ENCODE measurements at regions not wholly inside any gene's neighbourhood (a gene's known extent, or its start where the extent isn't known, plus 50 kb on each side); places are given as distances from the start of the nearest gene placed in this dataset.

DNA sequence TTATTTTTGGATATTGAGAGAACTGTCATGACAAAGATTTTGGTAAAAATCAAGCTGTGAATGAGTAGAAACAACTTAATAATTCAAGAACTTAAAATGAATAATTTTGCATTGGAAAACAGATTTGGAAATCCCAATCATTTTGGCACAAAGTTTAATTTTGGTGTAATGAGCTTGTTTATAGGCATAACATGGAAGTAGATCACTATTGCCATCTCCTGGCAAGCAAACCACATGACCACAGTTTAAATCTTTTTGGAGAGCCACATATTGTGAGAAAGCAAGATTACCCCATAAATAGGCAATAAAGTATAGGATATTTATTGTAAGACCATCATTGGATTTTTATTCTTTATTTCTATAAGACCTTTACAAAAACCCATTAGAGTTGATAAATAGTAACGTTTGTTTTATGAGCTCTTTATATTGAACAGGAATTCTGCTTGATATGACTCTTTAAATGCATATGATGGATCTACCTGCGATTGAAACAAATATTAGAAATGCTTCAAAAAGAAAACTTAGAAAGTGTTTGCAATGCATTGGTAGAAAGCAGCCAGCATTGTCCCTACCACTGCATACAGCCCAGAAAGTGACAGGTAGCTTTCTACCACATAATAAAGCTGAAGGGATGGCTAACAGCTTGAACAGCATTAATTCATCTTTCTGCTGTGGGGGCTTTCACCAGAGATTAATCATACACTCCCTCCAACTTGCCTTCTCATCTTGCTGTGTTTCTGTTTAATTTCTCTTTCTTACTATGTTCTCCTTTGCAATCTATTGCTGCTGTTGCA lies 766.8 kb downstream of the TBL1XR1 start:
- no peak for DNase-seq (ENCODE audit: low read depth)

GRCh38 chr3:176428552-176428951 lies 768.7 kb downstream of the TBL1XR1 start:
- no peak for DNase-seq (ENCODE audit: low read depth)

GRCh38 chr3:176426371-176426770 lies 770.9 kb downstream of the TBL1XR1 start:
- no peak for DNase-seq (ENCODE audit: low read depth)

DNA sequence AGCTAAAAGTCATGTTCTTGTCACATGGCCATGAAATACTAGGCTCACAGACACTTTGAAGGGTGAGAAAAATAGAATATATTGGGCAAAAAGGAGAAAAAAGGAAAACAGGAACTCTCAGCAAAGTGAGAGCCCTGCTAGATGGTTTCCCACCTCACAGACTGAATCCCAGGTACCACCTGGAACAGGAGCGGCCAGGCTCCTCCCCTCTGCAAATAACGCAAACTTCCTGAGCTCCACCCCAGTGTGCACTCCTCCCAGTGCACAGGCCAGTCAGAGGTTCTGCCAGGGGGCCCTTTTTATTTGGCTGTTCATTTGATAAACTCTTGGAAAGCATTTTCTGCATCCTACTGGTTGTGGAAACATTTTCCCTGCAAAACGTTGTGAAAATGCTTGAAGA lies 780.4 kb downstream of the TBL1XR1 start:
- DNase-seq (ENCODE audit: low read depth) = no peak

- DNase-seq (ENCODE audit: low read depth) = no peak
These were observed 781.5 kb downstream of the TBL1XR1 start for GRCh38 chr3:176415661-176416295.

DNA sequence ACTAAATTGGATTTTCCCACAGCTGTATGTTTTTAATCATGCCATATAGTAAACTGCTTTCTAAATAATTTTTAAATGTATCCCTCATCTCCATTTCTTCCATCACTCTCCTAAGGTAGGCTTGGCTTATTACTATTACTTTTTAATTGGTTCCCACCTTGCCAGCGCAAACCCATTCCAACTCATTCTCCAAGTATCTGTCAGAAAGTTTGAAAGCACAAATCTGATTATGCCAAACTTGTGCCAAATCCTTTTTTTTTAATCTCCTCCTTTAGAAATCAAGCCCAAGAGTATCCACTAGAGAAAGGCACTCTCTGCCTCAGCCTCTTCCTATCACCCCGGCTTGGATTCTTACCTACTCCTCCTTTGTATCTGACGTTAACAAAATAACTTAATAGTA lies 784.5 kb downstream of the TBL1XR1 start:
- DNase-seq (ENCODE audit: low read depth) = no peak

GRCh38 chr3:176403531-176403930 lies 793.8 kb downstream of the TBL1XR1 start:
- DNase-seq (ENCODE audit: low read depth) = no peak

- no peak for DNase-seq (ENCODE audit: low read depth)
These were observed 796.1 kb downstream of the TBL1XR1 start for GRCh38 chr3:176401211-176401610.

GRCh38 chr3:176399193-176399592 lies 798.1 kb downstream of the TBL1XR1 start:
- no peak for DNase-seq (ENCODE audit: low read depth)

DNA sequence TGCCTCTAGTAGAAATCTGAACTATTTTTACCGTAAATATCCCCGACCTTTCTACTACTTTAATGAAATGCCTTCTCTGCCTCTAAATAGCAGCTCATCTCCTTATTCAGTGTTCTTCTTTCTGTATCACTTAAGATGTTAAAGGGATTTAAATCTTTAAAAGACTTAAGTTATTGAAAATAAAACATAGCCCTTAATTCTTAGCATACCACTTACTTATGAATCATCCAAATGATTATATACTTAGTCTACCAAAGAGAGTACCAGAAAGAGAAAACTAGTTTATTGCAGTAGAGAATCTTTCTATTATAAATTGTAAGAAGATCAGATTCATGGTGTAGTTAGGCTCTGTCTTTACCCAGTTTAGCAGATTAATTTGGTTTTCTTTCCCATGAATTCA lies 802.0 kb downstream of the TBL1XR1 start:
- no peak for DNase-seq (ENCODE audit: low read depth)

- no peak for DNase-seq (ENCODE audit: low read depth)
These were observed 818.5 kb downstream of the TBL1XR1 start for GRCh38 chr3:176378789-176379188.

DNA sequence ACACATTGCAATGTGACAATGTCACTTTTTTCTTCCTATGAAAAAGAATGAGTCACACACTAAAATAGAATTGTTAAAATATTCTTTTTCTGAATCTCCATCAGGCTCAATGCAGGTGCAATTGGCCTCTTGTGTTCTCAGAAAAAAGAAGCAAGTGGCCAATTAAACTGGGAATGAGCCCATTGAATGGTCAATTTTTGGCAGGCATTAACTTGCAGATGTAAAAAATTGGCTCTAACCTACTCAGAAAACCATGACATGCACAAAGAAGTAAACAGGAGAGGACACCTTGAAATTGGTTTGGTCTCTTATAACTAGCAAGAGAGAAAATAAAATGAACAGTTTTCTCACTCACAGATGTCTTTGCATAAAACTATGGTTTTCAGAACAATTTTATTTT lies 820.8 kb downstream of the TBL1XR1 start:
- no peak for DNase-seq (ENCODE audit: low read depth)

GRCh38 chr3:176375519-176375918 lies 821.8 kb downstream of the TBL1XR1 start:
- DNase-seq (ENCODE audit: low read depth) = no peak

- no peak for DNase-seq (ENCODE audit: low read depth)
These were observed 835.0 kb downstream of the TBL1XR1 start for GRCh38 chr3:176362191-176362731.

DNA sequence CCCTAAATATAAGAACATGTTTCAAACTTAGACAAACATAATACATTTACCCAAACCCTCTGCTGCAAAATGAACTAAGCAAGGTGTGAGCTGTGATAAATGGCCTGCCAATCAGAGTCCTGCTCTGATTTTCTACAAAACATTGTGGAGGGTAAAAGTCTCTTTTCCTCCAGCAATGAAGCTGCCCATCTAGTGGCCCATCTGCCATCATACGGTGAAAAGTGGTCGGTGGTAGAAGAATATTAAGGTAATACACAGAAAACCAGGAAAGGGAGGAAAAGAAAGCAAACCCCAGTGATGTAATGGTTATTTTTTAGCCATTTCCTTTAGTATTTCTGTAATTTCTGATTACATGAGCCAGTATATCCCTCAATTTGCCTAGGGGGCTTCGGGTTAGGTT lies 838.1 kb downstream of the TBL1XR1 start:
- no peak for DNase-seq (ENCODE audit: low read depth)

DNA sequence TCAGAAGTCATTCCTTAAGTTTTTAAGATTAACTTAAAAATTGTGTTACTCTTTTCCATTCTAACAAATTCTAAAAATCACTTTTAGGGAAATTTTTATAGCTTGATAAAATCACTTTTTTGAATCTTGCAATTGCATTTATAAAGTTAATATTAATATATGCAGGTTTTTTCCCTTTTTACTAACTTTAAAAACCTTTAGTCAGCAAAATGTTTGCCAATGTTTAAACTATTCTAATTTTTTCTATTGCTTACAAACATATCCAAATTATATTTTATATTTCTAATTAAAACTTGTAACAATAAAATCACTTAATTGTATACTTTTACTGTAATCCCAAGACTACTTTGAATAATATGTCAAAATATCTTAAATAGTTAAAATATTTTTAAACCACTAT lies 839.4 kb downstream of the TBL1XR1 start:
- no peak for DNase-seq (ENCODE audit: low read depth)

GRCh38 chr3:176354843-176355242 lies 842.4 kb downstream of the TBL1XR1 start:
- DNase-seq (ENCODE audit: low read depth) = no peak

- DNase-seq (ENCODE audit: low read depth) = no peak
These were observed 844.5 kb downstream of the TBL1XR1 start for GRCh38 chr3:176352716-176353334.

DNA sequence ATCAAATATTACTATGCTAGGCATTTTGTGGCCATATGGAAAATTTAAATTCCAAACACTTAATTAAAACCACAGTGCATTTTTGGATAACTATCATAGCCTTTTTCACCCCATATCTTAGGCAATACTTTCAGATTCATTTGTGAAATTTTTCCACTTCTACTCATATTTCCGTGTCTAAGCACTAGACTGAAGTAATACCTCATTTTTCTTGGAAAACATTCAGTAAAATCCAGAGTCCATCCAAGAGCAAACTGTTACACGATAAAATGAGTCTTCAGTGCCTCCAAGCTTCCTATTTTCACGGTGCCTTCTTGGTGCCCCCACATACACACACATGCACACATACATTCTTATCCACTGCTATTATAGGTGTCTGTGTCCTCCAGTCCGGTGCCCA lies 845.9 kb downstream of the TBL1XR1 start:
- no peak for DNase-seq (ENCODE audit: low read depth)

GRCh38 chr3:176349706-176350105 lies 847.6 kb downstream of the TBL1XR1 start:
- DNase-seq (ENCODE audit: low read depth) = no peak

- no peak for DNase-seq (ENCODE audit: low read depth)
These were observed 849.7 kb downstream of the TBL1XR1 start for GRCh38 chr3:176347424-176348146.

DNA sequence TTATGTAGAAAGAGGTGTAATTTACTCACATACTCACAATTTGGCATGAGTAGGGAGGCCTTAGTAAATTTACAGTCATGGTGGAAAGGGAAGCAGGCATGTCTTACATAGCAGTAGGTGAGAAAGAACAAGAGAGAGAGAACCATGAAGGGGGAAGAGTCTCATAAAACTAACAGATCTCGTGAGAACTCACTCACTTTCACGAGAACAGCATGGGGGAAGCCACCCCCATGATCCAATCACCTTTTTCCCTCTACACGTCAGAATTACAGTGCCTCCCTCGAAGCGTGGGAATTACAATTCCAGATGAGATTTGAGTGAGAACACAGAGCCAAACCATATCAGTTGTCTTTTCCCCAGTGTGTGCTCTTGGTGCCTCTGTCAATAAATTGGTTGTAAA lies 855.3 kb downstream of the TBL1XR1 start:
- no peak for DNase-seq (ENCODE audit: low read depth)

Data from stimulated activated CD8-positive, alpha-beta memory T cell treated with anti-CD3 and anti-CD28 coated beads, Interleukin-15, amount 100 ng/mL, for 24 hours (primary cell).